Stimulated activated CD8-positive, alpha-beta memory T cell treated with anti-CD3 and anti-CD28 coated beads, Interleukin-15, amount 100 ng/mL, for 4 hours (primary cell): ENCODE measurements at regions not wholly inside any gene's neighbourhood (a gene's known extent, or its start where the extent isn't known, plus 50 kb on each side); places are given as distances from the start of the nearest gene placed in this dataset.

Source experiments
- DNase-seq, 2 donors: peaks; one replicate each; pipeline ENCODE4 v3.0.0-alpha.2; 2020; ENCODE audit warnings: low read depth in 2 of 2

DNA sequence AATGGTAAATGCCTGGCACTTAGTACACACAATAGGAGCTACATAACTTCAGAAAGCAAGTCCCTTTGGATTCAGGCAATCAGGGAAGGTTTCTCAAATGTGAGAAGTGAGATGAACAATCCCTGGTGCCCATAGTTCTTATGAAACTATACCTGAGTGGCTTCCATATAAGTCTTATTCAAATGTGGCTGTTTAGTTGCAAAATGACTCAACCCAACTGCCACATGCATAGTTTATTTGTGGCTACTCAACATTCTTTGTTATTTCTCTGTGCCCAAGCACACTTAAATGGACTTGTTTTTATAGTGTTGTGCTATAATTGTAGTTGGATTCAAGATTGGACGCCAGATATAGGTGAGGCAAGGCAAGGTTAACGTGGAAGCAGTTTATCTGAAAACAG is 93.7 kb upstream of the ATXN1 start:
- no peak for DNase-seq

DNA sequence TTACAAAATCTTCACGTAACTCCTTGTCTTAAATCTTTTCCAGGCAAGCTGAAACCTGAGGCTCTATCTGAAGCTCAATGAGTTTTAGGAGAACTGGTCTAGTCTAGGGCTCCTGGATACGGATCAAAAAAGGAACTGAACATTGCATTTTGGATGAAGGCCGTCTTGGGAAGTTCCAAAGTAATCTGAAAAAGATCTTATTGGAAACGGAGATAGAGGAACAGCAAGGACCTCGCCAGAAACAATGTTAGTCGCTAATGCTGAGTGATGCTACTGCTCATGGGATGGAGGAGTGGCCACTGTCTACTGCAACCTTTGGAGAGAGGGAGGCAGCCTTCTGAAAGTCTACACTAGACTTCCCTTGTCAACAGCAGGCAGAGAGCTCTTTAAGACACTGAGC is 91.4 kb upstream of the ATXN1 start:
- no peak for DNase-seq

DNA sequence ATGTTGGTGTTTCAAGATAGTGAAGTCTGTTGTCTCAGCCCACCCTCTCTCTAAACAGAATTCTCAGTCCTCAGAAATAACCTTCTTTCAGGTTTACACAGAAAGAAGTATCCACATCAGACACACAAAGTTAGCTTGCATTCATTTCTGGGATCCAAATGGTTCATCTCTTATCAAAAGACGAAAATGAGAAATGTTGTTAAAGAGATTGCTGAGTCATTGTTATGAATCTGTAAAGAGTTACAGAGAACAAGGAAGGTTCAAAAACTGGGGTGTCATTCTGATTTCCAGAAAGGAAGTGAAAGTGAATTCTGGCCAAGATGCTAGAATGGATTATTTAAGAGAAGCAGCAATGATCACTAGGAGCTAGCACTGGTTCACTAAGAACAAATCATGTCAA is 90.5 kb upstream of the ATXN1 start:
- DNase-seq = no peak

GRCh38 chr6:16851044-16851540 is 89.8 kb upstream of the ATXN1 start:
- DNase-seq = no peak

DNA sequence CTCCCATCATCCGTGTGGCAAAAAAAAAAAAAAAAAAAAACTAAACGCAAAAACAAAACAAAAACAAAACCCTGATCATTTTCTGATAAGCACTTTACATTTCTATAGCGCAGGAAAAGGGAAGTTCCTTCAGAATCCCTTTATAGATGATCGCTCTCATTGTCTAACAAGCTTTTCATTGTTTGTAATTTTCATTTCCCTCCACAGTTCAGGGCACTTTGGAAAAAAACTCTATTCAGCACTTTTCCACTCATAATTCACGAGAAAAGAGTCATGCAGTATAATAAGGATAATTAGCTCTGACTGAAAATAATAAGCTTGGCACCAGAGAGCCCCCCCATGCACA is 89.4 kb upstream of the ATXN1 start:
- no peak for DNase-seq

DNA sequence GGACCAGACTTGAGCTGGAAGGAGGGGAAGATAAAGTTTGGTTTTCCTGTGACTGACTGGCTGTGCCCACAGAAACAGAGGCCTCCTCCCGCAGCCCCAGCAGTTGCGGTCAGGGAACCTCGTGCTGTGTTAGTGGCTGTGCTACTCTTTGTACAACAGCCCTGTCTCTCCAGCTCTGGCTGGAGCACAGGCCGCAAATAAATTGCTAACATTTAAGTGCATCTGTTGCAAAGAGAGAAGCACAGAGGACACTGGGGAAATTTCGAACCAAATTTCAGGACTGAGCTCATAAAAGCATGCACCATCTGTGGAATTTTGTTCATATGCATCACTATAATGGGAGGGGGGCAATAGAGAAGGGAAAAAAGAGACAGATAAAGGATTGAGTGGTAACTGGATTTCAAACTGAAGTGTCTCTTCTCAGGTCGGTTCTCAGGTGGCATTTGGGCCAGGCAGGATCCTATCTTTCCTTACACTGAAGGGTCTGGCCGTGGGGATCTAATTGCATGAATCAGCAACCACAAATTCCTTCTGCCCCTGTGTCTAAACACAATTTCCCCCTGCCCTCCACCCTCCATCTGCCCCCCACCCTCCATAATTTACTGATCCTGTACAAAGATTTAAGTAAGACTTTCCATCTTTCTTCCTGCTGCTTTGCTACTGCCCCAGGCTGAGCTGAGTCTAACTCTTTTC is 88.9 kb upstream of the ATXN1 start:
- no peak for DNase-seq

GRCh38 chr6:16849280-16849987 is 88.2 kb upstream of the ATXN1 start:
- no peak for DNase-seq

- DNase-seq = no peak
These were observed 85.1 kb upstream of the ATXN1 start for GRCh38 chr6:16846399-16846778.

DNA sequence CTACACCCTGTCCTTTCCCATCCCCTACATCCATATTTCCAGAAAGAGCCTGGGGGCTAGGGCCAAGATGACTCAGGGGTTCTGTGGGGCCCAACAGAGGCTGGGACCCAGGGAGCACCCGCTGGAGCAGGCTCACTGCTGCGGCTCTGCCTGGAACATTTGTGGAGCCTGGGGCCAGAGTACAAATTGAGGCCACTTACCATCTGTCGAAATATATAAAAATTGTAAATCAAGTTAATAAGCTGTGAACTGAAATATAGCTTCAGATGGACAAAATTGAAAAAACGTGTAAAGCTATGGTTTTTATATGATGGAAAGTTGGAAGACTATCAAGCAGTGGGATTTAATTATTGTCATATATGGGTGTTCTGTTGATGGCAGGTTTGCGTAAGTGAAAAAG is 82.9 kb upstream of the ATXN1 start:
- no peak for DNase-seq

DNA sequence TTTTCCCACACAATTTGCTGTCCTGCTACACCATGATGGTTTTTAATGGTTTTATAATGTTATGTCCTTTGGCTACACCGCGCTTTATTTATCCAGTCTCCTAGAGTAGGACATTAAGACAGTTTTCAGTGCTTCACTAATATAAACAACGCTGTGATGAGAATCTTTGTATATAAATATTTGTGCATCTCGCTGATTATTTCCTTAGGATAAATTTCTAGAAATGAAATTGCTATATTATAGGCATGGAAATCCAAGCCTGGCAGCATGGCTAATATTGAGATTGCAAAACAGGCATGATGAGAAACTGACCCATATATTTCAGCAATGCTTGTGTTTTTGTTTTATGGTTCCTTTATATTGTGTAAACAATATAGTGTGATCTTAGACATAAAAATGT is 81.4 kb upstream of the ATXN1 start:
- DNase-seq = no peak

DNA sequence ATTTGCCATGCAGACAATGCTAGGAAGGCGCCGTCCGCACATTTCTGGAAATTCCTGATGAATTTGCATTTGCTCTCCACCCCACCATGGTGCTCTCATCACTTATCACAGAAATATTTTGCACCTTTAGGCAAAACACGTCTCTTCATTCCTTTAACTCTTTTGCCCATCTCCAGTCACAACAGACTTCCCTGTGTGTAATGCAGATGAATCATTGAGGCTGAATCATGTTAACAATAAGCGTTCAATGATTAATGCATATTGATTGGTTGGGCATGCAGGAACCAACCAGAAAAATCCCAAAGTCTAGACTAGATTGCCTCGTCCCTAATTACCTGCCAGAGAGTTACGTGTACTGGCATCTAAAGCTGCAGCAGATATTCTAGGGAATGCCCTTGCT is 80.0 kb upstream of the ATXN1 start:
- no peak for DNase-seq

DNA sequence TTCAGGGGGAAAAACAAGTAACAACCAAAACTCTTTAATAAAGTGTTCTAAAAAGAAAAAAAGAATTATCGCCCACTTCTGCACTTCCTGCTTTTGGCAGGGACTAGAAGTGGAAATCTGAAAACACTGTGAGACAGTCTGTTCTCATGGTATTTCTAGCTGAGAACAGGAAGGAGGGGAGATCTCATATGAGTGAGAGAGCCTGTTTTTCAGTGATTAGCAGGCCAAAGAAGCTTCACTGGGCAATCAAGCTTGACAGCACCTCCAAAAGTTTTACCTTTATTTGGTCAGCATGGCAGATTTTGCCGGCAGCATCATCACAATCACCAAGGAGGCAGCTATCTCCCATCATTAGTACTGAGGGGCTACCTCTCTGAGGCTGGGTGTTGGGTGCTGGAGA is 79.5 kb upstream of the ATXN1 start:
- no peak for DNase-seq

GRCh38 chr6:16840291-16840690 is 79.0 kb upstream of the ATXN1 start:
- DNase-seq = no peak

DNA sequence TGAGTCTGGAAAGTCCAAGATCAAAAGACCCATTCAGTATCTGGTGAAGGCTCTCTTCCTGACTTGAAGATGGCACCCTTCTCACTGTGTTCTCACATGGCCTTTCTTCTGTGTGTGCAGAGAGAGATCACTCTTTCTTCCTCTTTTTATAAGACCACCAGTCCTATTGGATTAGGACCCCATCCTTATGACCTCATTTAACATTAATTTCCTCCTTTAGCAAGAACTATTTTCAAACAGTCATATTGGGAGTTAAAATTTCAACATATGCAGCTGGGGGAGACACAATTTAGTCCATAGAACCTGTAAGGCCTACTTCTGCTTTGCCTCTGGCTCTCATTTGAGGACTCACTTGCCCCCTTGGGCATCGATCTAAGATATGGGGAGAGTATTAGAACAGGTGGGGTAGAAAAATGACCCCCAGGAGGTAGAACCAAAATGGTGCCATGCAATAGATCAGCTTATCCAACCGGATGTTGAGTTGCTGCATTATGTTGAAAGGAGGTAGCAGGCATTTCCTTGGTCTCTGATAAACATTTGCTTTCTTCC is 78.4 kb upstream of the ATXN1 start:
- no peak for DNase-seq

DNA sequence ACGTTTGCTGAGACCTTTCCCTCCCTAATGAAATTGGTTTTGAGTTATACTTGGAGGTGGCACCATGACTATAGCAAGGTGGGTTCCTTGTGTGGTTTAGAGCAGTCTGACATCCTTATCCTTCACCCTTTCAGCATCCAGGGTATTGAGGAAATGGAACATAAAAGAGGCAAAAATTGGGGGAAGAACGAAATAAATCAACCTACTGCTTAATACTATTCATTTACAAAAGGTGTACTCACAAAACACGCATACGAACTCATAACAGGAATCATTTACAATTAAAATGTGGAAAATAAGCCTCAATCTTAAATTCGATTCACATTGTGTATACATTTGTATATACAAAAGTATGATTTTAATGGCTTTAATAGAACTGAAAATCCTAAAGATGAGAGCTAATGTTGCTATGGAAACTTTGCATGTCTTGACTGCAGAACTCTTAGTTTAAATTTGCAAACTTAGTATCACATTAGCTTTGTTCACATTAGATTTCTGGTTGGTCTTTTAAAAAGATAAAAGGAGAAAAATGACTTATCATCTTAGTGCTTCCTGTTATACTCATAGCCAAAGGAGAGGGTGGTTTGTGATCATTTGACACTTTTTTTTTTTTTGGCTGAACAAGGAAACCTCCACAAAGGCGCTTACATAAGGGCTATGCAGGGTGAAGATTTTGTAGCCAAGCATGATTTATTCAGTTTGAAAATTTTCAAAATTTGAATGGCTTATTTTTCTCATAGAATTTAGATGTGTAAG is 76.1 kb upstream of the ATXN1 start:
- DNase-seq = no peak

GRCh38 chr6:16836144-16836981 is 75.1 kb upstream of the ATXN1 start:
- DNase-seq = no peak

GRCh38 chr6:16834242-16834641 is 73.0 kb upstream of the ATXN1 start:
- no peak for DNase-seq

DNA sequence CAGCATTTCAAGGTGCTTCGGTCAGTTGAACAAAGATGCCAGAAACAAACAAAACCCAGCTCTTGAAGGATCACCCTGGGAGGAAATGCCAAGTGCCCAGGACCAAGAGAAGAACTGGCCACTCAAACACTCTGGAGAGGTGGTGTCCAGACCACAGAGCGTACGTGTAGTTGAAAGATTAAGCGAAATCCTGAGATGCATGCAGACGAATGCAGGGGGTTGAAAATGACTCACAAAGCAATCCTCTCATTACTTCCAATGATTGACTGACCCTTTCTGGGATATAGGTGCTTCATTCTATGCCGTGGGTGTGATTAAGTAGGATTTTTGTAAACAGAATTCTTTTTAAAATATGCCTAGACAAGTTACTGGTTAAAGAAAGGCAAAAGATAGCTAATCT is 71.5 kb upstream of the ATXN1 start:
- DNase-seq = no peak

DNA sequence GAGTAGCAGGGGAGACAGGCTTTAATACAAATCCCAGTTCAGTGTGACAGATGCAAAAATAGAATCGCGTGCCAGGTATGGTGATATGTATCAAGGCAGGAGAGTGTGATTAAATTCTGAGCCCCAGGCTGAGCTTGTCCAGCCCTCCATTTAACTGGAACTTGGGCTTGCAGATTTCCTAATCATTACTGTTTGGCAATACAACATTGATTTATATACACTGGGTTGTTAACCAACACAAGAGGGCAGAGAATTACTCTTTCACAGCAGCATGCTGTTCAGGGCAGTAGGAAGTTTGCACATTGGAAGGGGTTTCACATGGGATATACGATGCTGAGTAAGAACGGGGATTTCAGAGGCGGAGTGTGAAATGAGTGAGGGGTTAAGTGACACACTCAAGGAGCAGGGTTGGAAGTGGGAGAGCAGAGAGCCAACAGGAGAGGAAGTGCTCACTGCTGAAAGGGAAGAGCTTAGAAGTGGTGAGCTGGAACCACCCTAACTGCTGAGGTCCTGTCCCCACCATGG is 70.8 kb upstream of the ATXN1 start:
- DNase-seq = no peak

DNA sequence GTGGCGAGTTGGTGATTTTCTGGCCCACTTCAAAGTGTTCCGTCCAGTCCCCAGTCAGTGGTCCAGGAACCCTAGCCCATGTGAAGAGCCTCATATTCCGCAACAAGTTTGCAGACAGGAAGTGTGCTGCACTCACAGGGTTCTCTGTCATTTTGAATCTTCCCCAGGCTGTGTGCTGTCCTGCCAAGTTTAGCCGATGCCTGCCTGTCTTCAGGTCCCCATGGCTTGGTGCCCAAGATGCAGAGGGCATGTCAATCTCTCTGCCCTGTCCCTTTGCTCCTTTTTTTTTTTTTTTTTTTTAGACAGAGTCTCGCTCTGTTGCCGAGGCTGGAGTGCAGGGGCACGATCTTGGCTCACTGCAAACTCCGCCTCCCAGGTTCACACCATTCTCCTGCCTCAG is 69.9 kb upstream of the ATXN1 start:
- no peak for DNase-seq

DNA sequence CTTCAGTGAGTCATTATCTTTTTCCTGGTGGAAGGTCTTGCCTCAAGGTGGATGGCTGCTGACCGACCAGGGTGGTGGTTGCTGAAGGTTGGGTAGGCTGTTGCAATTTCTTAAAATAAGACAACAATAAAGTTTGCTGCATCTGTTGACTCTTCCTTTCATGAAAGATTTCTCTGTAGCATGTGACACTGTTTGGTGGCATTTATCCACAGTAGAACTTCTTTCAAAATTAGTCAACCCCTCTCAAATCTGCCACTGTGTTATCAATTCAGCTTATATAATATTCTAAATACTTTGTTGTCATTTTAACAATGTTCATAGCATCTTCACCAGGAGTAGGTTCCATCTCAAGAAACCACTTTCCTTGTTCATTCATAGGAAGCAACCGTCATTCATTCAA is 66.8 kb upstream of the ATXN1 start:
- DNase-seq = no peak

- no peak for DNase-seq
These were observed 66.4 kb upstream of the ATXN1 start for GRCh38 chr6:16827627-16828026.
